SU-DHL-6 (cell line): ENCODE measurements at regions not wholly inside any gene's neighbourhood (a gene's known extent, or its start where the extent isn't known, plus 50 kb on each side); places are given as distances from the start of the nearest gene placed in this dataset.

Experiments used
- EZH2phosphoT487 ChIP-seq: fragments of 200-600 bp; sonication (generic), shearing (Covaris generic); conservative IDR thresholded peaks from 2 replicates; pipeline ENCODE4 v1.6.1; 2018; ENCODE audit warnings: mild to moderate bottlenecking, antibody characterized with exemption, low read length, moderate library complexity, mixed read lengths
- TF ChIP-seq, protein P1 (sequence below): fragments of 200-600 bp; sonication (generic); IDR thresholded peaks from one replicate; pipeline ENCODE4 v1.5.1; 2017; ENCODE audit warnings: antibody characterized with exemption, mild to moderate bottlenecking, low read length, moderate library complexity; ENCODE audit not compliant: insufficient read depth, poor library complexity, severe bottlenecking

DNA sequence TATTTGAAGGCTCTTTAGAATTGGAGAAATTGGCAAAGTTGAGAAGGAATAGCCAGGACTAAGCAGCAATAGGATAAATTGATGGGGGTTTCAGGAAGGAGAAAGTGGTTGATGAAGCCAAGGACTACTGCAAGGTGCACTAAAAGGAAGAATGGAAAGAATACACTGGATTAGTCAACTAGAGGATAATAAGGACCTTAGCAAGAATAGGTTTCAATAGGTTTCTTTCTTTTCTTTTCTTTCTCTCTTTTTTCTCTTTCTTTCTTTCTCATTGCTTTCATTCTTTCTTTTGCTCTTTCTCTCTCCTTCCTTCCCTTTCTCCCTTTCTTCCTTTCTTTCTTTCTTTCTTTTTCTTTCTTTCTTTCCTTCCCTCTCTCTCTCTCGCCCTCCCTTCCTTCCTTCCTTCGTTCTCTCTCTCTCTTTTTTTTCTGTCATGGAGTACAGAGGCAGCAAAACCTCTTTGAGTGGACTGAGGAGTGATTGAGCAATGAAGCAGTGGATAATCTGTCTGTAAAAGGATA, 234.4 kb upstream of the TMC3 start:
- TF ChIP-seq, protein P1, sequence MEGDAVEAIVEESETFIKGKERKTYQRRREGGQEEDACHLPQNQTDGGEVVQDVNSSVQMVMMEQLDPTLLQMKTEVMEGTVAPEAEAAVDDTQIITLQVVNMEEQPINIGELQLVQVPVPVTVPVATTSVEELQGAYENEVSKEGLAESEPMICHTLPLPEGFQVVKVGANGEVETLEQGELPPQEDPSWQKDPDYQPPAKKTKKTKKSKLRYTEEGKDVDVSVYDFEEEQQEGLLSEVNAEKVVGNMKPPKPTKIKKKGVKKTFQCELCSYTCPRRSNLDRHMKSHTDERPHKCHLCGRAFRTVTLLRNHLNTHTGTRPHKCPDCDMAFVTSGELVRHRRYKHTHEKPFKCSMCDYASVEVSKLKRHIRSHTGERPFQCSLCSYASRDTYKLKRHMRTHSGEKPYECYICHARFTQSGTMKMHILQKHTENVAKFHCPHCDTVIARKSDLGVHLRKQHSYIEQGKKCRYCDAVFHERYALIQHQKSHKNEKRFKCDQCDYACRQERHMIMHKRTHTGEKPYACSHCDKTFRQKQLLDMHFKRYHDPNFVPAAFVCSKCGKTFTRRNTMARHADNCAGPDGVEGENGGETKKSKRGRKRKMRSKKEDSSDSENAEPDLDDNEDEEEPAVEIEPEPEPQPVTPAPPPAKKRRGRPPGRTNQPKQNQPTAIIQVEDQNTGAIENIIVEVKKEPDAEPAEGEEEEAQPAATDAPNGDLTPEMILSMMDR: no peak
- TF ChIP-seq EZH2phosphoT487: no peak
